Neuronal stem cell (in vitro differentiated cells): ENCODE measurements at regions not wholly inside any gene's neighbourhood (a gene's known extent, or its start where the extent isn't known, plus 50 kb on each side); places are given as distances from the start of the nearest gene placed in this dataset.
A peak's percentile ranks its signal among the peaks of the same experiment; 100 is the strongest.

Experiments
- DNase-seq: peaks from one replicate; pipeline ENCODE4 v3.0.0-alpha.2; 2013; ENCODE audit warnings: low spot score
- H2AFZ ChIP-seq: one replicate; pipeline ENCODE4 v1.6.1; 2013; ENCODE audit warnings: mild to moderate bottlenecking, low read length, inconsistent platforms
- H2AK5ac ChIP-seq: 2 replicates; pipeline ENCODE4 v1.6.1; 2013; ENCODE audit warnings: low read depth, mild to moderate bottlenecking, inconsistent platforms, low read length, moderate library complexity, mixed read lengths
- H2BK120ac ChIP-seq: 2 replicates; pipeline ENCODE4 v1.6.1; 2013; ENCODE audit warnings: low read depth, mild to moderate bottlenecking, inconsistent platforms, low read length, moderate library complexity, mixed read lengths
- H2BK12ac ChIP-seq: one replicate; pipeline ENCODE4 v1.6.1; 2013; ENCODE audit warnings: low read length, inconsistent platforms
- H2BK15ac ChIP-seq: 2 replicates; pipeline ENCODE4 v1.6.1; 2013; ENCODE audit warnings: mild to moderate bottlenecking, low read length, inconsistent platforms, mixed read lengths
- H2BK5ac ChIP-seq: one replicate; pipeline ENCODE4 v1.6.1; 2013; ENCODE audit warnings: inconsistent platforms, mild to moderate bottlenecking, low read length, moderate library complexity
- H3K14ac ChIP-seq: one replicate; pipeline ENCODE4 v1.6.1; 2013; ENCODE audit warnings: low read length, inconsistent platforms
- H3K18ac ChIP-seq: 2 replicates; pipeline ENCODE4 v1.6.1; 2013; ENCODE audit warnings: low read length, inconsistent platforms
- H3K23ac ChIP-seq: 2 replicates; pipeline ENCODE4 v1.6.1; 2013; ENCODE audit warnings: low read depth, mild to moderate bottlenecking, mixed read lengths, low read length, inconsistent platforms; ENCODE audit not compliant: poor library complexity
- H3K27ac ChIP-seq: replicated peaks from 3 replicates; pipeline ENCODE4 v1.5.1; 2013; ENCODE audit warnings: low read length, inconsistent platforms
- H3K27me3 ChIP-seq, 3 experiments: 2 replicates each; pipeline ENCODE4 v1.6.1; 2013; ENCODE audit warnings: low read length in 3 of 3, mild to moderate bottlenecking in 2 of 3, inconsistent platforms in 1 of 3, low read depth in 1 of 3, mixed read lengths in 1 of 3, moderate library complexity in 1 of 3; ENCODE audit not compliant: control insufficient read depth in 3 of 3, insufficient read depth in 3 of 3
- H3K36me3 ChIP-seq, 2 donors: replicated peaks in 1 of 2; 2 replicates each; pipeline ENCODE4 v1.6.1; 2013; ENCODE audit warnings: low read length in 2 of 2; ENCODE audit not compliant: control insufficient read depth in 2 of 2, insufficient read depth in 2 of 2
- H3K4ac ChIP-seq: 2 replicates; pipeline ENCODE4 v1.6.1; 2013; ENCODE audit warnings: inconsistent platforms, mild to moderate bottlenecking, low read length, moderate library complexity
- H3K4me1 ChIP-seq, 2 donors: 1 replicate in 1 of 2; 2 replicates in 1 of 2; pipeline ENCODE4 v1.6.1; 2013; ENCODE audit warnings: low read length in 2 of 2, low read depth in 1 of 2; ENCODE audit not compliant: control insufficient read depth in 2 of 2, insufficient read depth in 1 of 2
- H3K4me2 ChIP-seq: one replicate; pipeline ENCODE4 v1.6.1; 2013; ENCODE audit warnings: mild to moderate bottlenecking, low read length, inconsistent platforms; ENCODE audit not compliant: insufficient read depth, poor library complexity, severe bottlenecking
- H3K4me3 ChIP-seq, 2 donors: 2 replicates each; pipeline ENCODE4 v1.5.1; 2013; ENCODE audit warnings: low read length in 2 of 2, mild to moderate bottlenecking in 2 of 2, inconsistent platforms in 1 of 2, moderate library complexity in 1 of 2
- H3K79me1 ChIP-seq: one replicate; pipeline ENCODE4 v1.6.1; 2013; ENCODE audit warnings: low read depth, mild to moderate bottlenecking, inconsistent platforms, low read length, moderate library complexity
- H3K9ac ChIP-seq: one replicate; pipeline ENCODE4 v1.6.1; 2013; ENCODE audit warnings: mild to moderate bottlenecking, low read depth, low read length, inconsistent platforms; ENCODE audit not compliant: poor library complexity
- H3K9me3 ChIP-seq, 2 donors: replicated peaks in 1 of 2; 2 replicates each; pipeline versions ENCODE3 to v1.6.1; 2013; ENCODE audit warnings: low read length in 2 of 2, mild to moderate bottlenecking in 2 of 2, inconsistent platforms in 1 of 2, low read depth in 1 of 2, mixed read lengths in 1 of 2, moderate library complexity in 1 of 2; ENCODE audit not compliant: control insufficient read depth in 2 of 2, insufficient read depth in 1 of 2
- H4K8ac ChIP-seq: one replicate; pipeline ENCODE4 v1.6.1; 2013; ENCODE audit warnings: low read depth, mild to moderate bottlenecking, inconsistent platforms, low read length, moderate library complexity
- H4K91ac ChIP-seq: one replicate; pipeline ENCODE4 v1.6.1; 2013; ENCODE audit warnings: low read length, low read depth, mild to moderate bottlenecking, inconsistent platforms; ENCODE audit not compliant: poor library complexity
- WGBS, 2 donors: extraction: QIAGEN DNeasy Blood & Tissue Kit; methylation state at CpG; one replicate each; pipeline ENCODE4 v1.1.7; 2013; ENCODE audit warnings: missing lambda C conversion rate in 2 of 2, mixed read lengths in 1 of 2; ENCODE audit not compliant: insufficient read length in 2 of 2, insufficient replicate concordance in 1 of 2; ENCODE audit errors: extremely low coverage in 2 of 2; 5-methylcytosine and 5-hydroxymethylcytosine counted together

DNA sequence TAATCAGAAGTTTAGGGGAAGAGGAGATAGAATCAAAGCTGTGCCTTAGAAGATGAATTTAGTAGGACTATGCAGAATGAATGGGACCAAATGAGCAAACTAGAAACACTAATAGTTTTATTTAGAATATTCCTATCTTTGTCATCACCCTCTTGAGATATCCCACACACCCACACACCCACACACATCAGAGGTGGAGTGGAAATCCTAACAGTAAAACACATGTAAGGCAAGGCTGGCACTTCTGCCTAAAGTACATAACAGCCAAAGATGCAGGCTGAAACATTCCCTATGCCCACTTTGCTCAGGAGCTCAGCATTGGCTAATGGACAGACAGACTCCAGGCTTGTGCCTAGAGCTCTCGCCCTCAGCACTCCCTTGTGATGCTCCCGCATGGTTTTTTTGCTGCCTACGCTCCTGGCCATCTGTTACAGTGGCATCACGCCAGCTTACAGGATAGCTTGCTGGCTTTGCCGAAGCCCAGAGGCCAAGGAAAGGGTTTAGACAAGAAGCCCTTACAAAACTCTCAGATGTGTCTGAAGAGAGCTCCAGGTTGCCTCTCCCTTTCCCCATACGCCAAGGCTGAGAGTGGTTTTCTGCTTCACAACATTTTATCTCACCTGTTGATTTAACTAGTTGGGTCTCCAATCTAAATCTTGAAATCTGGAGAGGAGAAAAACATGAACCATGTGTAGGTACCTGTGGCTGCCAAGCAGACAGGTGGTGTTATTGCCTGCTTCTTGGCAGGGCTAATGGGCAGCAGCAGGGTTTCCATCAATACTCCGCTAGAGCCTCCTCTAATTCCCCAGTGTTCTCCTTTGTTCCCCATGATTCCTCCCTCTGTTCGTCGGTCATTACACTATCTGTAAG, 282.6 kb upstream of the ID4 start:
- no peaks in the 10 kb centered on the region for H3K27me3 ChIP-seq
- no peak overlapping the region for H3K4me2 ChIP-seq
- no peak overlapping the region for H3K9ac ChIP-seq
- no peak overlapping the region for H3K14ac ChIP-seq
- no peak overlapping the region for H2BK15ac ChIP-seq
- no peaks in the 10 kb centered on the region for H3K36me3 ChIP-seq
- no peak overlapping the region for H3K23ac ChIP-seq
- H4K91ac ChIP-seq, result peak overlapping the region; percentile 62
- WGBS, 2 donors, result no CpG with 5 or more reads among the region's 9 CpGs
- H2BK120ac ChIP-seq, result no peak overlapping the region
- H2BK5ac ChIP-seq, result no peak overlapping the region
- H3K9me3 ChIP-seq, result no peaks in the 10 kb centered on the region
- no peak overlapping the region for H3K4ac ChIP-seq
- no peak overlapping the region for H3K27ac ChIP-seq
- no peak overlapping the region for H2AK5ac ChIP-seq
- H3K4me1 ChIP-seq, result peaks cover 0 to 4% of the 10 kb centered on the region in 2 donors
- no peak overlapping the region for H2BK12ac ChIP-seq
- H3K18ac ChIP-seq, result peak overlapping the region; percentile 67
- no peak overlapping the region for H2AFZ ChIP-seq
- no peak overlapping the region for H4K8ac ChIP-seq
- no peak for DNase-seq
- no peak overlapping the region for H3K4me3 ChIP-seq
- no peaks in the 10 kb centered on the region for H3K79me1 ChIP-seq

DNA sequence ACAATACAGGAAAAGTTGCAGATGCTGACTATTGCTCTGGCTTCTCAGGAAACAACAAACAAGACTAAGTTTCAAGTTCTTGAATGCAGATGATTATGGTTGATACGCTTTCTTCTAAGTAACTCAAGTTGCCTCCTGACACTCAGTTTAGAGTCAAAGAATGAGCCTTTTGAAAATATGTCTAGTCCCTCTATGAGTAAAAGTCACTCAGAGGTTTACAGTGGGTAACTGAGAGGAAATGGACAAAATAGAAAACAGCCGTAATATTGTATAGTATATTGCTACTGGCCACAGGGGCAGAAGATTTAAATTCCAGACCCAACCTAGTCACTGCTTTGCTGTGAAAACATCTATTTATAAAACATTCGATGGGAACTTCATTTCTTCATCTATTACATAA, 280.0 kb upstream of the ID4 start:
- no peak for DNase-seq
- H3K27me3 ChIP-seq, result no peaks in the 10 kb centered on the region
- H2BK15ac ChIP-seq, result no peak overlapping the region
- no peak overlapping the region for H2BK120ac ChIP-seq
- no peak overlapping the region for H4K8ac ChIP-seq
- H3K14ac ChIP-seq, result no peak overlapping the region
- no peaks in the 10 kb centered on the region for H3K9me3 ChIP-seq
- no peak overlapping the region for H2AK5ac ChIP-seq
- no peak overlapping the region for H3K18ac ChIP-seq
- no peak overlapping the region for H4K91ac ChIP-seq
- H3K36me3 ChIP-seq, result no peaks in the 10 kb centered on the region
- no peak overlapping the region for H3K4me3 ChIP-seq
- no peak overlapping the region for H2BK5ac ChIP-seq
- H2BK12ac ChIP-seq, result no peak overlapping the region
- no peak overlapping the region for H3K9ac ChIP-seq
- no peak overlapping the region for H3K4me2 ChIP-seq
- no peak overlapping the region for H3K4ac ChIP-seq
- no peak overlapping the region for H2AFZ ChIP-seq
- WGBS, 2 donors, result no CpG with 5 or more reads among the region's 3 CpGs
- H3K27ac ChIP-seq, result no peak overlapping the region
- peaks cover 0 to 4% of the 10 kb centered on the region in 2 donors for H3K4me1 ChIP-seq
- H3K23ac ChIP-seq, result no peak overlapping the region
- H3K79me1 ChIP-seq, result no peaks in the 10 kb centered on the region

DNA sequence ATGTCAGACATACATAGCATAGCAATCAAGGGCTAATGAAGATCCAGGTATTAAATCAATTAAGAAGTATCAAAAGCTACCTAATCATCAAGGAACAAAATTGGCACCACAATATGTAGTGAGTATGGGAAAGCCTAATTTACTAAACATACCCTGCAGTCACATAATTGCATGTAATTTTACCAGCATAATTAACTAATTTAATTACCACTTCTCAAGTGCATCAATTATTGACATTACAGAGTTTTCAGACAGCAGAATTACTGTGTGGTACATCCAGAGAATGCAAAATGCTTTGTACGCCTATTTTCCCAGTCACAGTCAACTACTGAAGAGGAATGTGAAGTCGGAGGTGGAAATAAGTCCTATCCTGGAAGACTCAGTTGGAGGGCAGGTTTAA, 279.0 kb upstream of the ID4 start:
- no peak overlapping the region for H2BK5ac ChIP-seq
- H3K4me1 ChIP-seq, result peaks cover 0 to 4% of the 10 kb centered on the region in 2 donors
- H3K9ac ChIP-seq, result no peak overlapping the region
- H4K91ac ChIP-seq, result no peak overlapping the region
- no peaks in the 10 kb centered on the region for H3K36me3 ChIP-seq
- no peak overlapping the region for H3K4me3 ChIP-seq
- H3K27me3 ChIP-seq, result no peaks in the 10 kb centered on the region
- no peak overlapping the region for H2BK12ac ChIP-seq
- H3K4ac ChIP-seq, result no peak overlapping the region
- DNase-seq, result no peak
- no peak overlapping the region for H2BK120ac ChIP-seq
- H3K79me1 ChIP-seq, result no peaks in the 10 kb centered on the region
- no peaks in the 10 kb centered on the region for H3K9me3 ChIP-seq
- no peak overlapping the region for H3K4me2 ChIP-seq
- no peak overlapping the region for H3K27ac ChIP-seq
- no CpG with 5 or more reads among the region's 2 CpGs for whole genome bisulfite sequencing, 2 donors
- no peak overlapping the region for H2AFZ ChIP-seq
- no peak overlapping the region for H2AK5ac ChIP-seq
- H2BK15ac ChIP-seq, result no peak overlapping the region
- H3K14ac ChIP-seq, result no peak overlapping the region
- H3K23ac ChIP-seq, result no peak overlapping the region
- no peak overlapping the region for H4K8ac ChIP-seq
- no peak overlapping the region for H3K18ac ChIP-seq

DNA sequence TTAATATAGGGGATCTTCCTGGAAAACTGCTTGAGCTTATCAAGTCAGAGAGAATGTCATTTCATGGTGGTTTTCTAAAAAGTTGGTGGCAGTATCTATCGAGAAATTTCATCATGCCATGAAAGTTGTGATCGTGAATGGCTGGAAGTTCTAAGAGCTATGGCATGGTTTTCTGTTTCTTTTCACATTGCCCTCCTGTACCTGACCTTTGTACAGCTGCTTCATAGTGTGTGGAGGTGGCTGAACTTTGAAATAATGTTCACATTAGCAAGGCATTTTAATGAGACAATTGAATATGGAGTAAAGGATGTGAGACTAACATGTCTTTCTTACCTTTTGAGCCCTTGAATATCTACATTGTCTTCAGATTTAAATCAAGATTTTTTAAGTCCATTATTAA, 278.2 kb upstream of the ID4 start:
- no peak overlapping the region for H2BK12ac ChIP-seq
- H3K4me2 ChIP-seq, result no peak overlapping the region
- H3K79me1 ChIP-seq, result no peaks in the 10 kb centered on the region
- no peak overlapping the region for H3K9ac ChIP-seq
- no peak for DNase-seq
- H3K27ac ChIP-seq, result no peak overlapping the region
- H3K14ac ChIP-seq, result no peak overlapping the region
- H3K23ac ChIP-seq, result no peak overlapping the region
- H3K4me3 ChIP-seq, result no peak overlapping the region
- no peak overlapping the region for H4K91ac ChIP-seq
- no peak overlapping the region for H4K8ac ChIP-seq
- no peak overlapping the region for H2AFZ ChIP-seq
- H2BK120ac ChIP-seq, result no peak overlapping the region
- peaks cover 0 to 4% of the 10 kb centered on the region in 2 donors for H3K4me1 ChIP-seq
- no peak overlapping the region for H3K4ac ChIP-seq
- no peaks in the 10 kb centered on the region for H3K27me3 ChIP-seq
- WGBS, 2 donors, result no CpG with 5 or more reads among the region's 2 CpGs
- H3K9me3 ChIP-seq, result no peaks in the 10 kb centered on the region
- H3K18ac ChIP-seq, result no peak overlapping the region
- no peak overlapping the region for H2BK15ac ChIP-seq
- no peak overlapping the region for H2AK5ac ChIP-seq
- no peak overlapping the region for H2BK5ac ChIP-seq
- H3K36me3 ChIP-seq, result no peaks in the 10 kb centered on the region
